ENCODE measurements at regions not wholly inside any gene's neighbourhood (a gene's known extent, or its start where the extent isn't known, plus 50 kb on each side); places are given as distances from the start of the nearest gene placed in this dataset.

DNA sequence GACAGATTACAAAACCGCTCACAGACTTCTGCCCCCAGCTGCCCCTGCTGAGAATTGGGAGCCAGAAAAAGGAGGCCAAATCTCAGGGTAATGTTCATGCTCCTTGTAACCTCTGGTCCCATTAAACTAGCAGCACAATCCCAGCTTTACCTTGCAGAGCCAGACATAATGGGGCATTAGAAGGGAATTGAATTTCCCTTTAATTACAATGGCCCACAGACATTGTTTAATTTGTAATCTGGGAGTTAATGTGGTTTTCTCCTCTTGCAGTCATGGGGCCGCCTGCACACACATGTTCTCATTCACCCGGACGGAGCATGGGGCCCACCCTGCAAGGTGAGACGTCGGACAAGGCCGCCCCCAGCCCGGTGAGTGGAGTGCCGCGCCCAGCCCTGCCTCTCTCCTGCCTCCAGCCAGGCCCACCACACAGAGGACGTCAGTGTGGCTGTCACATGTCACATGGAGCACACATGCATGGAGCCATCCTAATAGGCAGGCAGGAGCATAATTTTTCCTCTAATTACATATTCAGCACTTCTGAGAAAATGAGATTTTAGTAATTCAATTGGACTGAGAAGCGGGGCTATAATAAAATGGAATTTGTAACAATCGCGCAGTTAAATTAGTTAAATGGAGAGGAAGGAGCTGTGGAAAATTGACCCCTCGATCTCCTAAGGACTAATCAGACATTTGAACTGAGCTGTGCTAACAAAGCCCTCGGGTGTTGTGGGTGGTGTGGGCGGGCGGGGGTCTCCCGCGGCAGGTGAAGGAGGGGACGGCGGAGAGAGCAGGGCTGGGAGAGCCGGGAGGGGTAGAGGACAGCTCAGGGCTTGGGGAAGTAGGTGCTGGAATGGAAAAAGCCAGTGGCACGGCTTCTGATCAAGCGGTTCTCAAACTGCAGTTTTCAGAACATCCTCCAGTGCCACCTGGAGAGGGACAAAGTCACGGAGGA lies 87.7 kb downstream of the ENGASE start:
- TF ChIP-seq, protein P1, sequence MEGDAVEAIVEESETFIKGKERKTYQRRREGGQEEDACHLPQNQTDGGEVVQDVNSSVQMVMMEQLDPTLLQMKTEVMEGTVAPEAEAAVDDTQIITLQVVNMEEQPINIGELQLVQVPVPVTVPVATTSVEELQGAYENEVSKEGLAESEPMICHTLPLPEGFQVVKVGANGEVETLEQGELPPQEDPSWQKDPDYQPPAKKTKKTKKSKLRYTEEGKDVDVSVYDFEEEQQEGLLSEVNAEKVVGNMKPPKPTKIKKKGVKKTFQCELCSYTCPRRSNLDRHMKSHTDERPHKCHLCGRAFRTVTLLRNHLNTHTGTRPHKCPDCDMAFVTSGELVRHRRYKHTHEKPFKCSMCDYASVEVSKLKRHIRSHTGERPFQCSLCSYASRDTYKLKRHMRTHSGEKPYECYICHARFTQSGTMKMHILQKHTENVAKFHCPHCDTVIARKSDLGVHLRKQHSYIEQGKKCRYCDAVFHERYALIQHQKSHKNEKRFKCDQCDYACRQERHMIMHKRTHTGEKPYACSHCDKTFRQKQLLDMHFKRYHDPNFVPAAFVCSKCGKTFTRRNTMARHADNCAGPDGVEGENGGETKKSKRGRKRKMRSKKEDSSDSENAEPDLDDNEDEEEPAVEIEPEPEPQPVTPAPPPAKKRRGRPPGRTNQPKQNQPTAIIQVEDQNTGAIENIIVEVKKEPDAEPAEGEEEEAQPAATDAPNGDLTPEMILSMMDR (IDR thresholded peaks at IDR 0.05; ENCODE audit: low read depth, low read length) = no peak
- TF ChIP-seq POLR2A (IDR thresholded peaks at IDR 0.05; ENCODE audit: extremely low read depth, insufficient read length) (no peak), MYC (IDR thresholded peaks at IDR 0.05; ENCODE audit: low read depth, low read length) (no peak)
- TF ChIP-seq, protein P2, sequence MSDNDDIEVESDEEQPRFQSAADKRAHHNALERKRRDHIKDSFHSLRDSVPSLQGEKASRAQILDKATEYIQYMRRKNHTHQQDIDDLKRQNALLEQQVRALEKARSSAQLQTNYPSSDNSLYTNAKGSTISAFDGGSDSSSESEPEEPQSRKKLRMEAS (IDR thresholded peaks at IDR 0.05; ENCODE audit: low read depth, low read length) = no peak
